ENCODE measurements at regions not wholly inside any gene's neighbourhood (a gene's known extent, or its start where the extent isn't known, plus 50 kb on each side); places are given as distances from the start of the nearest gene placed in this dataset.

DNA sequence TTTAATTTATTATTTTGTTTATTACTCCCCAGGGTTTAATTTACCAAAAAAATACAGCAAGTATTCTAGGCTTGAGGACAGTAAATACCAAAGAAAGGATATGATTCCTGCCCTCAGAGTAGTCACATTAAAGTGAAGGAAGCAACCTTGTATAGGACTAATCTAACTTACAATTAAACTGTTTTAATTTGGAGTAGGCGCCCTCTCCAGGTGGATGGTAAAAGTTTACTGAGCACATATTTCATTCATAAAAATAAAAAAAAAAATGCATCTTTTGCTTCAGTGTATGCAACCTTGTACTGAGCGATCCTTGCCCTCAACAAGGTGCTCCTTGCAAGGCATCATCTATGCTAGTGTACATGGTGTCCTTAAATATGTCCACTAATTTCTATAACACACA is 72.0 kb upstream of the MAGEB16 start:
- DNase-seq (ENCODE audit: extremely low read depth in 1 of 11, low read depth in 9 of 11, low spot score in 4 of 11): no peak

DNA sequence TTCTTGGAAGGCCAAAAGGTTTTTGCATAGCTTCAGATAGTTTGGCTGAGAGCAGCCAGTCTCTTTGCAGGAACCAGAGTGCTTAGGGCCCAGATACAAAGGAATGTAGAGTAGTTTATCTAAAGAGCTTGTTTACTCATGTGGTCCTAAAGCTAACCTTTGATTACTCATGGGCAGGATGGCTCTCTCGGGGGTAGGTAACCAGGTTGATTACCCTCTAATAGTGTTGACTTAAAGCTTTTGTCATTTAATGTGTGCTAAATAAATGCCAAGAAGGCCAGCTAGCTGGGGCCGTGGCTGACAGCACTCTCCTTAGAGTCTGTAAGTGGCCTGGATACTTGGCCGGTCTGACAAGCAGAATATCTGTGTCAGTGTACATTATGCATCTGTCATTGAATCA is 69.7 kb upstream of the MAGEB16 start:
- DNase-seq (ENCODE audit: extremely low read depth in 1 of 11, low read depth in 9 of 11, low spot score in 4 of 11): no peak

DNA sequence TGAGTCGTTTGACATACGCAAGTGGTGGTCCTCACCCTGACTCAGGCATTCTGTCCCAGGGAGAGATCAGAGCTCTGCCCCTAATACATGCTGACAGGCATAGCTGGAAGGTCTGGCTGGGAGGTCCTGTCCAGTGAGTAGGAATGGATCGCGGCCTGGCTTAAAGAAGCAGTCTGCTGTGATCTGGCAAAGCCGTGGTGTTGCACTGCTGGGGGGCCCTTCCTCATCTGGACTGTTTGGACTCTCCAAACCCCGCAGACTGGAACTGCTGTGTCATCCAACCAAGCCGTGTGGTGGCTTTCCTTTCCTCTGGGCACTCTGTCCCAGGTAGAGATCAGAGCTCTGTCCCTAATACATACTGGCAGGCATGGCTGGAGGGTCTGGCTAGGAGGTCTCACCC is 64.3 kb upstream of the MAGEB16 start:
- no peak for DNase-seq (ENCODE audit: extremely low read depth in 1 of 11, low read depth in 9 of 11, low spot score in 4 of 11)

DNA sequence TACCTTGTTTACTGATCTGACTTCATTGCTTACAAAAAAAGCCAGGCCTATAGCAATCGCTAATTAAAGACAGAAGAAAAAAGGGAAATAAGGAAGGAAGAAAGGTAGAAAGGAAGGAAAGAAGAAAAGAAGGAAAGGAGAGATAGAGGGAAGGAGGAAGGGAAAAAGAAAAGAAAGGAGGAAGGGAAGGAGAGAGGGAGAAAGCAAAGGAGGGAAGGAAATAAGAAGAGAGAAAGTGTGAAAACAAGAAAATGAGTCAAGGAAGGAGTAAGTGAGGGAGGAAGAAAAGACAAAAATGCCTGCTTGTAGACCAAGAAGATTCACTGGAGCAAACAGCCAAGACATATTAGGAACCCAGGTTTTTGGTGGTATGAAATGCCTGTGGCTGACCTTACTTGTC is 57.0 kb upstream of the MAGEB16 start:
- no peak for DNase-seq (ENCODE audit: extremely low read depth in 1 of 11, low read depth in 9 of 11, low spot score in 4 of 11)

DNA sequence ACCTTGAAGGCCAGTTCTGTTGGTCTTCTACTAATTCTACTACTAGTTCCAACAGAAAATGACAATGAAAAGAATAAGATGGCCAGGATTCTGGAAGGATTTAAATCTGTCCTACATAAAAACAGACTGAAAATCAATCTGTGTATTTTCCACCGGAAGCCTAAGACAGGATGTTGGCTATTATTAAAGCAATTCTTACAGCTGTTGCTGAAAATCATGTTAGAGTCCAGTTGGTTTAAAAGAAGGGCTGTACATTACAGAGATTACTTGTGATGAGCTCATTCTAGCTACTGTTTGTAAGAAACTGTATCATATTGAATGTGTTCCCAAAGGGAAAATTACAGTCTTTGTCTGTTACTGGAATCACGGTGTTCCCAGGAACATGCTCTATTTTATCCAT is 54.8 kb upstream of the MAGEB16 start:
- DNase-seq (ENCODE audit: extremely low read depth in 1 of 11, low read depth in 9 of 11, low spot score in 4 of 11): no peak
